H4 (cell line): ENCODE measurements at regions not wholly inside any gene's neighbourhood (a gene's known extent, or its start where the extent isn't known, plus 50 kb on each side); places are given as distances from the start of the nearest gene placed in this dataset.
"Not testable (repeated sequence)": the region's sequence is repeated elsewhere in the genome, so short reads cannot be mapped to it uniquely, and the experiment has no call there.

Source experiments
- DNase-seq: peaks from one replicate; pipeline ENCODE4 v3.0.0-alpha.2; 2015; ENCODE audit warnings: low spot score

DNA sequence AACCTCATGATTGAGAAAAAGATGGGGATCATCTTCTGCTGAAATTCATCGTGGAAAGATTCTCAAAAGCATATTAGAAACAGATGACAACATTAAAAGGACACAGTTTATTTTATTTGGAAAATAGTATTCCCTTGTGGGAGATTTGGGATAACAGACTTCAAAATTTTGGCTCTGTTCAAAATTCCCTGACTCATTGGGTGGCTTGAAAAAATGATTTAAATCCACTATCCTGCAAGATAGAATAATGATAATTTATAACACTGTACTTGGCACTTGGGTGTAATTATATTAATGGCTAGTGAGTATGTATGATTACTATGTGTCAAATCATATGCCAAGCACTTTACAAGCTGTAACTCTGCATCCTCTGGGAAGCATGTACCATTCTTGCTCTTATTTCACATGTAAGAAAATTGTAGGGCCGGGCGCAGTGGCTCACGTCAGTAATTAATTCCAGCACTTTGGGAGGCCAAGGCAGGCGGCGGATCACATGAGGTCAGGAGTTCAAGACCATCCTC, 128.8 kb downstream of the LMNTD1 start:
- no peak for DNase-seq

DNA sequence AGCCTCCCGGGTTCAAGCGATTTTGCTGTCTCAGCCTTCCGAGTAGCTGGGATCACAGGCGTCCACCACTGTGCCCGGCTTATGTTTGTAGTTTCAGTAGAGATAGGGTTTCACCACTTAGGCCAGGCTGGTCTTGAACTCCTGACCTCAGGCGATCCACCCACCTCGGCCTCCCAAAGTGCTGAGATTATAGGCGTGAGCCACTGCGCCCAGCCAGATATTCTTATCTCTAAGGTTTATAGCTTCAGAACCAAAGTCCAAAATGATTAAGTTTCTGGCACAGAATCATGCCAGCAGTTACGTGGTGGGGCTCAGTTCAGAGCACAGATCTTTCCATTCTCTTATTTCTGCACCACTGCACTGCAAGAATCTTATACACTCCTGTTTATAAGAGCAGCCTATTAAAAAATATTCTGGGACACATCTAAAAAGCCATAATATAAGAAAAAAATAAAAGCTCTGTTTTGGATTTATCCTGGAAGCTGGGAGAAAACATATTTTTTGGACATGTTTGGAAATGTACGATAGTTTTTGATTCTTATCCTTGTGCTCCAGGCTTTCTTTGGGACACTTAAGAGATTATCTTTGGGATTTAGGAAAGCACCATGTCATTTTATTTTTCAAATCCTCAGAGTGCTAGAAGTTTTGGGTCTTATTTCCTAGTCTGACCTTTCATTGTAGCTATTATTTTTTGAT, 129.6 kb downstream of the LMNTD1 start:
- no peak for DNase-seq

DNA sequence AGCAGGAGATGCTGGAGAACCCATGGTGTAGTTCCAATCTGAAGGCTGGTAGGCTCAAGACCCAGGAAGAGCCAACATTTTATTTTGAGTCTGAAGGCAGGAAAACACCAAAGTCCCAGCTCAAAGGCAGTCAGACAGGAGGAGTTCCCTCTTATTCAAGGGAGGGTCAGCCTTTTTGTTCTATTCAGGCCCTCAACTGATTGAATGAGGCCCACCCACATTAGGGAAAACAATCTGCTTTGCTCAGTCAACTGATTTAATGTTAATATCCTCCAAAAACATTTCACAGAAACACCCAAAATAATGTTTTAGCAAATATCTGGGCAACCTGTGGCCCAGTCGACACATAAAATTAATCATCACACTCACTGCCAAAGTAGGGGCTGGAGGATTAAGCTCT, 130.8 kb downstream of the LMNTD1 start:
- no peak for DNase-seq

DNA sequence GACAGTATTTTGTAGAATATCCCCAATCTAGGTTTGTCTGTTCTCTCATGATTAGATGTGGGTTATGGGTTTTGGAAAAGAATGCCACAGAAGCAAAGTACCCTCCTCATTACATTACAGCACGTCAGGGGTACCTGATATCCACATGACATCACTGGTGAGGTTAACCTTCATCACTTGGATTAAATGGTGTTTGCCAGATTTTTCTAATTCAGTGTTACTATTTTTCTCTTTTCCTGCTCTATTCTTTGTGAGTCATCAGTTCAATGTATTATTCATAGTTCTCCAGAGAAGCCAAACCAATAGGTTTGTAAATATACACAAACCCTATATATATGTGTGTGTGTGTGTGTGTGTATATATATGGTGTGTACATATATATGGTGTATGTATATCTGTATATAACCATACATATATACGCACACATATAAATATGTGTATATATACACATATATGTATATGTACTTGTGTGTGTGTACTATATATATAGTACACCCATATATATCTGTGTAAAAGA, 131.4 kb downstream of the LMNTD1 start:
- DNase-seq, result no peak

DNA sequence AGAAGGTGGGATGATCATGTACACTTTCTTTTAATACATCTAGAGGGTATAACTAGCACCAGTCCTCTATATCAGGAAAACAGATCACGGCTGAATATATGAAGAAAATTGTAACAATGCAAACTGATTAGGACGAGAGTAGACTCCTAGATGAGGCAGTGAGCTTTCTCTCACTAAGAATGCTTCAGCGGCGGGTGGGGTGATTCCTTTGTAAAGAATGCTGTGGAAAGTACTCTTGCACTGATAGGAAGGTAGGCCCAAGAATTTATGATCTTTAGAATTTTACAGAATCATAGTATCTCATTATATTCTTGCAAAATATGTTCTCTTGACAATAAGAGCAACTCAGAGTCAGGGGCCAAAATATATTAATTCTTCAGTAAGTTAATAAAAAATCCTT, 133.0 kb downstream of the LMNTD1 start:
- DNase-seq, result no peak

DNA sequence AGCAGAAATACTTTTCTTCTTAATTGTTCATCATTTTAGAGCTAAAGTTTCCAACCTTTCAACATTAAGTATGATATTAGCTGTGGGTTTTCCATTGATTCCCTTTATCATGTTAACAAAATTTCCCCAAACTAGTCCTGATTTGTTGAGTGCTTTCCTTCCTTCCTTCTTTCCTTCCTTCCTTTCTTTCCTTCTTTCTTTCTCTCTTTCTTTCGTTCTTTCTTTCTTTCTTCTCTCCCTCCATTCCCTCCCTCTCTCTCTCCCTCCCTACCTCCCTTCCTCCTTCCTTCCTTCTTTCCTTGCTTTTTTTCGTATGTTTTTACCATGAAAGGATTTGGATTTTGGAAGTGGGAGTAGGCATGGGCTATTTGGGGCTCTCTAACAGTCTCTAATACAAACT, 133.5 kb downstream of the LMNTD1 start:
- DNase-seq, result no peak

DNA sequence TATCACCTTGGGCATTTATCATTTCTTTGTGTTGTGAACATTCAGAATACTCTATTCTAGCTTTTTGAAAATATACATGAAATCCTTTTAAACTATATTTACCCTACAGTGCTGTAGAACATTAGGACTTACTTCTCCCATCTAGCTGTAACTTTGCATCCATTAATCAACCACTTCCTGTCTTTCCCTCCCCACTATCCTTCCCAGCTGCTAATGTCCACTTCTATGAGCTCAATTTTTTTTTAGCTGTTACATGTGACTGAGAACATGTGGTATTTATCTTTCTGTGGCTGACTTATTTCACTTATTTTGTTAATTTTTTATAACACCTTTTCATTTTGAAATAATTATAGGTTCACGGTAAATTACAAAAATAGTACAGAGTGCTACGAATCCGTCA, 136.0 kb downstream of the LMNTD1 start:
- peak; percentile 21 for DNase-seq

DNA sequence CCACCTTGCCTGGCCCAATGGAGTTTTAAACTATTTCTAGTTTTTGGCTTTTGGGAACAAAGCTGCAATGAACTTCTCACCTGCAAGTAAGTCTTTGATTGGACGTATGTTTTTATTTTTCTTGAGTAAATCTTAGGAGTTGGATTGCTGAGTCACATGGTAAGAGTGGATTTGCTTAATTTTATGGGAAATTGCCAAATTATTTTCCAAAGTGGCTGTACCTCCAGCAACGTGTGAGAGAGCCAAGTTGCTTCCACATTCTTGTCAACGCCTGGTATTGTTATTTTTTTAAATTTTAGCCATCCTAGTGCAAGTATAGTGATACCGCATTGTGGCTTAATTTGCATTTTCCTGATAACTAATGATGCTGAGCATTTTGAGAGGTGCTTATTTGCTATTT, 136.6 kb downstream of the LMNTD1 start:
- DNase-seq, result no peak

DNA sequence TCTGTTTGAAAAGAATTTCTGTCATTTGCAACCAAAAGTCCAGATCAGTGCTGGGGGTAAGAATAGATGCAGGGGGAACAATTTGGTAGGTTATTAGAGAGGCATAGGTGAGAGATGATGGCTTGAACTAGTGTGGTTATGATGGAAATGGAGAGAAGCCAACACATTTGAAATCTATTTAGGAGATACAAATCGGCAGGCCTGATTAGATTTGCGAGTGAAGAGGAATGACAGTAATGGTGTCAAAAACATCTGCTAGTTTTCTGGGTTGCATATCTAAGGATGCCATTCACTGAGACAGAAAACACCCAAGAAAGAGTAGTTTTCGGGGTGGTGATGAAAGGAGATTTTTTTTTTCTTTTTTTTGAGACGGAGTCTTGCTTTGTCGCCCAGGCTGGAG, 138.1 kb downstream of the LMNTD1 start:
- DNase-seq, result no peak

DNA sequence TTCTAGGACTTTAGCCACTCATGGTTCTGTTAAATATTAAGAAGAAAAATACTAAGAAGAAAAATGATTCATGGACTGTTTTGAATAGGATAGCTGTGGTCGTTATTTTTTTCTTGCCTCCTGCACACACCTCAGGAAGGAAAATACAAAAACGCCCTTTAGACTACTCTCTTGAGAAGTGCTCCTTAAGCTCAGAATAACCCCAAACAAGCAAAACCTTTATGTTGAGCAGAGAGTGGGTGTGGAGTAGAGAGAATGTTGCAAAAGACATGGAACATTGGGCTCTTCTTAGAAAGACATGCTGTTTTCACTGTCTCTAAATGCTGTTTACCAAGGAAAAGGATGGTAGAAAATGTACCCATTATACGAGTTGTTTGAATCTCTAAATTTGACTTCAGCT, 140.3 kb downstream of the LMNTD1 start:
- DNase-seq, result no peak

DNA sequence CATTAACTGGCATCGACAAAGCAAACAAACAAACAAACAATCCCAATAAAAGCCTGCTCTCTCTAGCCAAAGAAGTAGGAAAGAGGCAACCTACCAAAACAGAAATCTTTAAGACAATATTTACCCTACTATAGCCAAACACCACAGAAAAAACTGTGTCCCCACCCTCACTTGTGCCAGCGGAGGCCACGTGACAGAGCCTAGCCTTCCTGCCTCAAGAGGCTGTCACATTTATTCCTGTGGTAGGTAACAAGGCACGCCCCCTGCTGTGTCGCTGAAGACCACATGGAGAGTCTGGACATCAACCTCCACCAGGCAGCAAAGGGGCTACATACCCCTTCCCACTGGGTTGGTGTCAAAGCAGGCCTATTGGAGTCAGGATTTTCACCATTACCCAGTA, 148.1 kb downstream of the LMNTD1 start:
- no peak for DNase-seq

DNA sequence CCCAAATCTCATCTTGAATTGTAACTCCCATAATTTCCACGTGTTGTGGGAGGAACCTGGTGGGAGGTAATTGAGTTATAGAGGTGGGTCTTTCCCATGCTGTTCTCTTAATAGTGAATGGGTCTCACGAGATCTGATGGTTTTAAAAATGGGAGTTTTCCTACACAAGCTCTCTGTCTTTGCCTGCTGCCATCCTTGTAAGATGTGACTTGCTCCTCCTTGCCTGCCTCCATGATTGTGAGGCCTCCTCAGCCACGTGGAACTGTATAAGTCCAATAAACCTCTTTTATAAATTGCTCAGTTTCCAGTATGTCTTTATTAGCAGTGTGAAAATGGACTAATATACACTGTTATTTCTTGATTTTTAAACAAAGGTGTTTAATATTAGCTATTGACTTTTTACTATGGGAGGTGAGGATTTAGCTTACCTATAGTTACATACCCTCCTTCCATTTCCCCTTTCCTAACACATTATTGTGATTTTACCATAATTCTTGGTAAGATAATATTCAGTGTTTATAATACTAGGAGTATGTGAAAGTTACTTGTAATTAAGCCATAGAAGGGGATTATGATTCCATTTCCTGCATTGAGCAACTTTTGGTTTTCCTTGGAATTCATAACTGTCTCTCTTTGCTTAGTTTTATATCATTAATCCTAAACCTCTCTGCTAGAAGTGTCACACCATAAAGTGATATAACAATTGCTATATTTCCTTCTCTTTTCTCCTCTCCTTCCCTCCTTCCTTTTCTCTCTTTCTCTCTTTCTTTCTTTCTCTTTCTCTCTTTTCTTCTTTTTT, 151.0 kb upstream of the KRAS start:
- DNase-seq, result no peak

DNA sequence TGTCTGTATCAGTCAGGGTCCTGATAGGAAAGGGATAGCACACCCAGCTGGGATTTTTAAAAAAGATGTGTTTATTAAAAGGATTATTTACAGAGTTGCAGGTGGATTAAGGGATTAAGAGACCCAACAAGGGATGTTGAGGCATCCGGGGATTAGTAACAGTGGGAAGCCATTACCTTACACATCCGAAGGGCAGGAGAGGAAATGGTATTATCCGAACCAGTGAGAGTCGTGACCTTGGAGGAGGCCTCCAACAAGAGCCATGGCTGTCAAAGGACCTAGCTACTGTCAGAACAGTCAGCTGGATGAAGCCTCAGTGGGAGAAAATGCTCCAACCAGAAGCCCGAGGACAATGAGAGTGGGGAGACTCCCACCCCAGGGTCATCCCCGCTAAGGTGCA, 146.3 kb upstream of the KRAS start:
- DNase-seq, result no peak

DNA sequence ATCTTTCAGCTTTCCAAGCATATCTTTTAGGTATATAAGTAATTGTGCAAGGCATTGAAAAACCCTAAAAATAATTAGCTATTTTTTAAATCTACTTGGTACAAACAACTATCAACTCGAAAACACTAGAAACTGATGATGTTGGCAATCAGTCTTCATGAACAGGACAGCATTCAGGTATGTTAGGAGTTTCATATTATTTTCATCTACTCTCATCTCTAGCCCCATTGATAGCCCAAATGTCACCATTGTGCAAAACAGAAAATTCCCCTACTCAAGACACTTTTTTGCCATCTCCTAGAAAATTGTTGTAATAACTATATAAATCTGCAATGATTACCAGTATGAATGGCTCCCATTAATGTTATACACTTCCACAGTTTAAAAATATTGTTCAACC, 144.5 kb upstream of the KRAS start:
- no peak for DNase-seq

DNA sequence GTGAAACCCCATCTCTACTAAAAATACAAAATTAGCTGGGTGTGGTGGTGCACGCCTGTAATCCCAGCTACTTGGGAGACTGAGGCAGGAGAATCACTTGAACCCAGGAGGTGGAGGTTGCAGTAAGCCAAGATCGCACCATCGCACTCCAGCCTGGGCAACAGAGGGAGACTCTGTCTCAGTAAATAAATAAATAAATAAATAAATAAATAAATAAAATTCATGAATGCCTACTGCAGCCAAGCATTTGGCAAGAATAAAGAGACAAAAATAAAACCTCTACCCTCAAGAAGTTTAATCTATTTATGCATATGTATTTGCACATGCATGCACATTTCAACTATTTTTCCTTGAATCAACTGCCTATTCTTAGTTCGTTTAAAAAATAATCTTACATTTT, 144.0 kb upstream of the KRAS start:
- DNase-seq, result not testable (repeated sequence)

DNA sequence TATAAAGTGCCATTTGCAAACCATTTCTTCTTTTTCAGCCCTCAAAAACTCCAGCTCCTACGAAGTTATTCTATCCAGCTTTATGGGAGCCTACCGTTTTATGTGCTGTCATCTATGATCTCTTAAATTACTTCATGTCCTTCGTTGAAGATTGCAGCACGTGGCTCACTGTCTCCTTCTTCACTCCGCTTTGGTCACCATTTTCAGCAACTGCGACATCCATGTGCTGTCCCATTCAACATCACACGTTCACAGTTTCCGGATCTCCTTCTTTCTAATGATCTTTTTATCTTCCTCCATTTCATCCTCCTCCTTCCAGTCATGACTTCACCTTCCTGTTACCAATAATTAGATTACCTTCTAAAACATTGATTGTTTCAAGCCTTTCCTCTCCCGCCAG, 143.3 kb upstream of the KRAS start:
- no peak for DNase-seq

DNA sequence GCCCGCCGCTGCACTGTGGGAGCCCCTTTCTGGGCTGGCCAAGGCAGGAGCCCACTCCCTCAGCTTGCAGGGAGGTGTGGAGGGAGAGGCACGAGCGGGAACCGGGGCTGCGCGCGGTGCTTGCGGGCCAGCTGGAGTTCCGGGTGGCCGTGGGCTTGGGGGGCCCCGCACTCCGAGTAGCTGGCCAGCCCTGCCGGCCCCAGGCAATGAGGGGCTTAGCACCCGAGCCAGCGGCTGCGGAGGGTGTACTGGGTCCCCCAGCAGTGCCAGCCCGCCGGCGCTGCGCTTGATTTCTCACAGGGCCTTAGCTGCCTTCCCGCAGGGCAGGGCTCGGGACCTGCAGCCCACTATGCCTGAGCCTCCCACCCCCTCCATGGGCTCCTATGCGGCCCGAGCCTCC, 140.6 kb upstream of the KRAS start:
- not testable (repeated sequence) for DNase-seq

DNA sequence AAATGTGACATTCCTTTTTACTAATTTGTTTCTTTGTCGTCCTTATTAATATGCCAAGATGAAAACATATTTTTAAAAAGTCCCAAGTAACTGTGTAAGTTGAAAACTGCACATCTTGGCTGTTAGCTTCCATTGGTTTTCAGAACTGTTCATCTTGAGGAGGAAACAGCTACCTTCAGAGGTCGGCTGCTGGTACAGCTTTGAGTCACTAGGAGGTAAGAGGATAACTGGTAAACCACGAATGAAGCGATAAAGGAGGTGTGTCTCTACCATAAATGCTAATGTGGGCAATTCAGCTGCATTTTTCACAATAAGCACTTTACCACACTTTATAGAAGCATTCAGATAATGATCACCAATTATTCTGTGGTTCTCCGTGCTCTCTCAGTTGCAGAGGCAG, 137.5 kb upstream of the KRAS start:
- peak; percentile 71 for DNase-seq

DNA sequence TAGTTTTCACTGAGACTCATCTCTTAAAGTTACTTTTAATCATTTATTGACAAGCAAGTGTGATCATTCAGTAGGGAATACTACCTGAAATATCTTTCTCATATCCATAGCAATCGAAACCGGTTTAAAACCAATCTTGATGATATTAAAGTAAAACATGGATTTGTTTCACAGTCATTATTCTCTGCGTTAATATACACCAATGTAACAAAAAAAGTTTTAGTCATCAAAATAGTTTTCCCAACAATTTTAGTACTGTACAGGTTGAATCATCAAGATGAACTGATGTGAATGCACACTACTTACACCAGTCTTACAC, 137.0 kb upstream of the KRAS start:
- DNase-seq, result no peak

DNA sequence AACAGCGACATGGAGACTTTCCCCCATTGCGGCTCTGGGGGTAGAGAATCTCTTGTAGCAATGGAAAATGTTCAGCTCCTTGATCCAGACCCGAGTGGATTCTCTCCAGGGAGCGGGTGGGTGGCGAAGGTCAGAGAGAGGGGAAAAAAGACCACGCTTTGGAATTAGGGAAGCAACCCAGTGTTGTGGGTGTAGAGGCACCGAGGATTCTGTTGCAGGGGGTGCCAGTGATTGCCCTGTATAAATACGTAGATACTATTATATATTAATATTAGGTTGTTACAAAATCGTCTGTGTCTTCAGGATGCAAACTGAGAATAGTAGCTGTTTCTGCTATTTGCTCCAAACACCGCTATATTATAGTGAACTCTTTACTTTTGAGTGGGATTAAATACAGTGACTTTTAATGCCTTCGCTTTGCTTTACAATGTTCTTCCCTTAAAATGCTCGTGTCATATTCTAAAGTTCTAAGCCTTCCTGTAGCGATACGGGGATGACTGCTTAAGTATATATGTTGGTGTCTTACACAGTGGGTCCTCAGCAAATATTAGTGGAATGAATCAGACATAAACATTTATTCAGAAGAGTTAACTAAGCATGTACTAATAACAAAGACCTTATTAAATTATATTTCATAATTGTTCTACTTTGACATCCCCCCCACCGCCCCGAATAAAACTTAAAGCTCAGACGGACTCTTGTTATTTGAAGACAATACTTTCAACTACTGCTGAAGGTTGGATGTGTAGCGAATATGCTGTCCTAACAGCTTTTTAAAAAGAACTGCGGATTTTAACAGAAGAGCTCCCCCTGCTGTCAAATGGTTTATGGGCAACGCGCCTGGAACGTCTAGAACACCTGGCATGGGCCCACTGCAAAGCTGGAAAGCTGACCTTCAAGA, 136.4 kb upstream of the KRAS start:
- DNase-seq, result peak; percentile 81

DNA sequence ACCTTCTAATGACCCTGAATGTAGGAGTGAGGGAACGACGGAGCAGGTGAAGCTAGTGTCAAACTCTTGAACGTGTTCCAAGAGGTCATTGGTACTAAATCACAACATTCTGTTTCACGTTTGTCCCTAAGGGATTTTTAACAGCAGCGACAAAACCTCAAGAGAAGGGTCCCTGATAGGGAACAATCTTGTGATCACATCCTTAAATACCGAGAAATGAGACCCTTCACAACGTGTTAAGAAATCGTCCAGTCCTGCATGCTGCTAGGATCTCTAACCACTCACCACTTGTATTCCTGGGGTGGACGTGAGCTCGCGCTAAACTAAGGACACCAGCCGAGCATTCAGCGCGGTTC, 134.1 kb upstream of the KRAS start:
- DNase-seq, result no peak
